ENCODE measurements at regions not wholly inside any gene's neighbourhood (a gene's known extent, or its start where the extent isn't known, plus 50 kb on each side); places are given as distances from the start of the nearest gene placed in this dataset.
"Not testable (repeated sequence)": the region's sequence is repeated elsewhere in the genome, so short reads cannot be mapped to it uniquely, and the experiment has no call there.

- no peak for DNase-seq (ENCODE audit: low read depth)
- no peak for TF ChIP-seq CTCF (IDR thresholded peaks at IDR 0.05; ENCODE audit: insufficient read depth, low read length, poor library complexity, severe bottlenecking)
Measured at GRCh38 chr4:34289962-34290361, 1954.4 kb downstream of the ARAP2 start.

GRCh38 chr4:34293459-34293858, 1950.9 kb downstream of the ARAP2 start:
- Histone ChIP-seq H3K36me3 (ENCODE audit: control insufficient read depth, insufficient read depth, low read length) (no peaks in the 10 kb centered on the region), H3K4me3 (ENCODE audit: low read depth, low read length) (no peak overlapping the region), H3K27me3 (ENCODE audit: control insufficient read depth, insufficient read depth, low read length) (no peaks in the 10 kb centered on the region)
- no peak for TF ChIP-seq CTCF (IDR thresholded peaks at IDR 0.05; ENCODE audit: insufficient read depth, low read length, poor library complexity, severe bottlenecking)
- no peak for DNase-seq (ENCODE audit: low read depth)

More at GRCh38 chr4:34289962-34290361, 1954.4 kb downstream of the ARAP2 start:
- Histone ChIP-seq H3K27me3 (ENCODE audit: control insufficient read depth, insufficient read depth, low read length) (no peaks in the 10 kb centered on the region), H3K4me3 (ENCODE audit: low read depth, low read length) (no peak overlapping the region), H3K36me3 (ENCODE audit: control insufficient read depth, insufficient read depth, low read length) (no peaks in the 10 kb centered on the region)

GRCh38 chr4:34309383-34309906, 1934.9 kb downstream of the ARAP2 start:
- H3K36me3 ChIP-seq (ENCODE audit: control insufficient read depth, insufficient read depth, low read length): no peaks in the 10 kb centered on the region
- no peaks in the 10 kb centered on the region for H3K27me3 ChIP-seq (ENCODE audit: control insufficient read depth, insufficient read depth, low read length)
- TF ChIP-seq CTCF (IDR thresholded peaks at IDR 0.05; ENCODE audit: insufficient read depth, low read length, poor library complexity, severe bottlenecking): no peak
- H3K4me3 ChIP-seq (ENCODE audit: low read depth, low read length): no peak overlapping the region
- DNase-seq (ENCODE audit: low read depth): no peak

DNA sequence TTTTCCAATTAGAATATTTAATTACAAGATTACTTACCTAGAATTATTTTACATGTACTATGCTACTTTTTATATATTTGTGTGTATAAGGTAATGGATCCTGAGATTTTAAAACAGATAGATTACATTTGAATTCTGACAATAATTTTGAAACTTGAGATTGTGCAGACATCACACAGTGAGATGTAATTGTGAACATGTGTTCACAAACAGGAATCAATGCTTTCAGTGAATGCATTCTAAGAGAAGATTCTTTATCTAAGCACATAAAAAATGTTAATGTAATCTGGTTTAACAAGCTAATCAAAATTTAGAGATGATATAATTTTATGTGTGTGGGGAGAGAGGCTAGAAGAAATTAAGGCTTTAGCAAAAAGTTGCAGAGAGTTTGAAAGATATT, 1925.5 kb downstream of the ARAP2 start:
- TF ChIP-seq CTCF (IDR thresholded peaks at IDR 0.05; ENCODE audit: insufficient read depth, low read length, poor library complexity, severe bottlenecking): no peak
- no peak for DNase-seq (ENCODE audit: low read depth)
- Histone ChIP-seq H3K27me3 (ENCODE audit: control insufficient read depth, insufficient read depth, low read length) (no peaks in the 10 kb centered on the region), H3K36me3 (ENCODE audit: control insufficient read depth, insufficient read depth, low read length) (no peaks in the 10 kb centered on the region), H3K4me3 (ENCODE audit: low read depth, low read length) (no peak overlapping the region)

GRCh38 chr4:34323549-34324320, 1920.6 kb downstream of the ARAP2 start:
- no peak overlapping the region for H3K4me3 ChIP-seq (ENCODE audit: low read depth, low read length)
- TF ChIP-seq CTCF (IDR thresholded peaks at IDR 0.05; ENCODE audit: insufficient read depth, low read length, poor library complexity, severe bottlenecking): no peak
- H3K36me3 ChIP-seq (ENCODE audit: control insufficient read depth, insufficient read depth, low read length): no peaks in the 10 kb centered on the region
- DNase-seq (ENCODE audit: low read depth): no peak
- no peaks in the 10 kb centered on the region for H3K27me3 ChIP-seq (ENCODE audit: control insufficient read depth, insufficient read depth, low read length)

DNA sequence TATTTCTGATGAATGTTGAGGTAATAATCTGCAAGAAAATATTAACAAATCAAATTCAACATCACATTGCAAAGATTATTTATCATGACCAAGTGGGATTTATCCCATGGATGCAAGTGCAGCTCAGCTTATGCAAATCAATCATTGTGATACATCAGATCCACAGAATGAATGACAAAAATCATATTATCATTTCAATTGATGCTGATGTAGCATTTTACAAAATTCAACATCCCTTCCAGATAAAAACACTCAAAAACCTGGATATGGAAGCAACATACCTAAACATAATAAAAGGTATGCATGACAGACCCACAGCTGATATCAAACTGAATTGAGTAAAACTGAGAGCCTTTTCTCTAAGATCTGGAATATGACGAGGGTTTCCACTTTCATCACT, 1915.4 kb downstream of the ARAP2 start:
- no peak for TF ChIP-seq CTCF (IDR thresholded peaks at IDR 0.05; ENCODE audit: insufficient read depth, low read length, poor library complexity, severe bottlenecking)
- DNase-seq (ENCODE audit: low read depth): no peak
- Histone ChIP-seq H3K36me3 (ENCODE audit: control insufficient read depth, insufficient read depth, low read length) (no peaks in the 10 kb centered on the region), H3K27me3 (ENCODE audit: control insufficient read depth, insufficient read depth, low read length) (no peaks in the 10 kb centered on the region), H3K4me3 (ENCODE audit: low read depth, low read length) (no peak overlapping the region)

- H3K27me3 ChIP-seq (ENCODE audit: control insufficient read depth, insufficient read depth, low read length); DNase-seq (ENCODE audit: low read depth); H3K36me3 ChIP-seq (ENCODE audit: control insufficient read depth, insufficient read depth, low read length); H3K4me3 ChIP-seq (ENCODE audit: low read depth, low read length): not testable (repeated sequence)
Measured at GRCh38 chr4:34335156-34335555, 1909.2 kb downstream of the ARAP2 start.

- not testable (repeated sequence) for H3K27me3 ChIP-seq (ENCODE audit: control insufficient read depth, insufficient read depth, low read length); DNase-seq (ENCODE audit: low read depth); H3K4me3 ChIP-seq (ENCODE audit: low read depth, low read length); H3K36me3 ChIP-seq (ENCODE audit: control insufficient read depth, insufficient read depth, low read length)
Measured at GRCh38 chr4:34335556-34335955, 1908.8 kb downstream of the ARAP2 start.

Data from kidney epithelial cell (primary cell).